HG03571 (cell line): ENCODE measurements at regions not wholly inside any gene's neighbourhood (a gene's known extent, or its start where the extent isn't known, plus 50 kb on each side); places are given as distances from the start of the nearest gene placed in this dataset.
"Not testable (repeated sequence)": the region's sequence is repeated elsewhere in the genome, so short reads cannot be mapped to it uniquely, and the experiment has no call there.

ENCODE experiments used
- ATAC-seq: cut with Tn5 transposase; IDR thresholded peaks from one replicate; pipeline ENCODE4 v1.9.1; 2021; ENCODE audit not compliant: unreplicated experiment

DNA sequence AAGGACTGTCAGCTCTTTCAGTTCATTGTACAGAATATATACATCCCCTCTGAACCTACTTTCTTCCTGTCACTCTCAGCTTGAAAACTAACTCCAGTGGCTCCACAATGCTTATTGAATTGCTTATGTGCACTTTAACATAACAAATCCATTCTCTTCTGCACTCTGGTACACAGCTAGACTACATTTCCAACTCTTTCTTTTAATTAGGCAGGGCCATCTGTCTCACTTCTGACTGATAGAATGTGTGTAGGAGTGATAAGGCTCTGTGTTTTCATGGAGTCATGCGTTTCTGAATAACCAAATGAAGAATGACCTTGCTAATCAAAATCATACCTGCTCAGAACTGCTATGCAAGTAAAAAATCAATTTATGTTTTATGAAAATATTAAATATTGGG lies 278.5 kb upstream of the CCDC179 start:
- no peak for ATAC-seq

DNA sequence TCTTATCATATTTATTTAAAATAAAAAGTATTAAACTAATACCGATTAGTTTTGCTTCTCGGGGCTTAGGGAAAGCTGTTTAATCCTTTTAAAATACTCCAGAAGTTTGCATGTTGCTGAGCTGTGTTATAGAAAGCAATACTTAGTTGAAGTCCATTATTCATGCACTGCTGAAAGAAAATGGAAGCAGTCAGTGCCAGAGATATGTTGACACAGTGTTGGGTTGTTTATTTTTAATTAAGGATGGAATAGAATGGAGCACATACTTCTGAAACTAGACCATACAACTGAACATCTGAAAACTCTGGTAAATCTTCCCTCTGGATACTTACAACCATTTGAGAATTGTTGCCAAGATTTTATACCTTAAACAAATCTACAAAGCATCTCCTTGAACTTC lies 282.7 kb upstream of the CCDC179 start:
- ATAC-seq, result no peak

- ATAC-seq, result no peak
These were observed 291.5 kb upstream of the CCDC179 start for GRCh38 chr11:23151819-23152218.

- ATAC-seq, result no peak
These were observed 295.2 kb upstream of the CCDC179 start for GRCh38 chr11:23155503-23155902.

GRCh38 chr11:23164022-23164421 lies 303.7 kb upstream of the CCDC179 start:
- no peak for ATAC-seq

DNA sequence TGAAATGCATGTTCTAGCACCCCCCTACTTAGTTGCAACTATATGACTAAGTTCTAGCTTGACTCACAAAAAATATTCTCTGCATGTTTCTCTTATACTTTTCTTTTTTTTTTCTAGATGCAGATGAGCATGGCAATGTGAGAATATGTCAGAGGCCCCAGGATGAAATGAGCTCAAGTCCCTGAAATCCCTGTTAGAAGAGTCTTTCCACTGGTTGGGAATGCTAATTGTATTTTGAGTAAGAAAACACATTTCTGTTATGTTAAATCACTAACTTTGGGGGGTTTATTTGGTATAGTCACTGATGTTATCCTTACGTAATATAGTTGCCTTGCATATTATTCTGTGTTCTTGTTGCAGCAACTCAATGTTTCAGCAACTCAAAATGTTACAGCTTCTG lies 306.1 kb upstream of the CCDC179 start:
- ATAC-seq, result no peak

DNA sequence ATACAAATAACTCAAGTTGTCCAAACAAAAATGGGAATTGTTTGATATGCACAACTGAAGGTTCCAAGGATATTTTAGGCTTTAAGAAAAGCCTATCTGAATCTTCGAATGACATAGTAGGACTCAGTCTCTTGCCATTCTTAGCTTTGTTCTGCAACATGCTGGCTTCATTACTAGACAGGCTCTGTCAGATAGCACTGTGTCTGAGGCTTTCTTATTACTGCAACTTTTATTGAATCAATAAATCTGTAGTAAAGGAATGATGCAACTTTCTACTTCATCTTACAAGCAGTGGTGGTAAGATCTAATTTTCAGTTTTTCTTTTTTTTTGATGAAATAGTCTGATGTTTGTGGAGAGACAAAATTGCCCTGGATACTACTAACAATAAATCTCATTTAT lies 319.3 kb upstream of the CCDC179 start:
- ATAC-seq, result no peak

DNA sequence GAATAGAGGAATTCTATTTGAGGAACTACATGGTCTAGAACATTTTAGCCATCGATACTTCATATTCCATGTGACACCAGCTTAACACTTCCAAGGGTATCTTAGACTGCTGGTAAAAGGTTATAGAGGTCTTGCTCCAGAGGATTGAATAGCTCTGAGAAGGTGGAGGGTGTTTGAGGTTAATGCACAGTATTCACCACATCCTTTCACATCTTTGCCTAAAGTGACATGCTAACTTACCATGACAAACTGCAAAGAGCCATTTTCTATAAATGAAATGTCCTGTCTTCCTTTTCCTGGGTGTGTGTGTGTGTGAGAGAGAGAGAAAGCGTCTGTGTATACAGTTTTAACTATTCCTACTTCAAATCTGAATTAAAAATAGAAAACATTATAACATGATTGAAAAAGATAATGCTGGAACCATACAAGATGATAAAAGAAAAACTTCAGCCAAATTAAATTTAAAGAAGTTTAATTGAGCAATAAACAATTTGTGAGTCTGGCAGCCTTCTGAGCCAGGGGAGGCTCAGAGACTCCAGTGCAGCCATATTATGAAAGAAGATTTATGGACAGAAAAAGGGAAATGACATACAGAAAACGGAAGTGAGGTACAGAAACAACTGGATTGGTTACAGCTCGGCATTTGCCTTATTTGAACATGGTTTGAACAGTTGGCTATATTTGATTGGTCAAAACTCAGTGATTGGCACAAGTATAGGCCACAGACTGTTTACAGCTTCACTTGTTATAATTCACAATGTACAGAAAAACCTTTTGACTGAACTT lies 320.9 kb upstream of the CCDC179 start:
- no peak for ATAC-seq

GRCh38 chr11:23192256-23192655 lies 332.0 kb upstream of the CCDC179 start:
- ATAC-seq, result no peak

DNA sequence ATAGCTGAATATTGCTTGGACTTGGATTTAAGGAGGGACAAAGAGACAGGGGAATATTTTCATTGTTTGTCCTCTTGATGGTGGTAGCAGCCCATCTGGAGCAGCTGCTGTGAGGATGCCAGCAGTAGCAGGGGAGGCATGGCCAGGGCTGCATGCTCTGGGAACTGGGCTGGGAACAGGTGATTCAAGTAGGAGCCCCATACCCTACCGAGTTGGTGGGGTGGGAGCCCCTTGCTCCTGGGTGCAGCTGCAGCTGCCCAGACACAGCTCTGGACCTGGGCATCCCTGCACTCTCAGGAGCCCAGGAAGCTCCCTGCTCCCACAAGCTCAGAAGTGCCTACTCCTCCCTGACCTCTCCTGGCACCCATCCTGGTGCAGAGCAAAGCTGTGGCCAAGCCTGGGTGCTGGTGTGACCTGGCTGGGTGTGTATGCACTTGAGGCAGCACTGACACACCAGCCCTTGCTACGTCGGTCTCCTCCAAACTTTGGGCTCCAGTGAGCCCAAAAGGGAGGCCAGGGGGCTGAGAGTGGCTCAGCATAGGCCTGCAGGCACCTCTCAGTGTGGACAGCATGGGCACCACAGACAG lies 341.8 kb upstream of the CCDC179 start:
- no peak for ATAC-seq

- ATAC-seq, result no peak
These were observed 342.3 kb upstream of the CCDC179 start for GRCh38 chr11:23202611-23203010.

DNA sequence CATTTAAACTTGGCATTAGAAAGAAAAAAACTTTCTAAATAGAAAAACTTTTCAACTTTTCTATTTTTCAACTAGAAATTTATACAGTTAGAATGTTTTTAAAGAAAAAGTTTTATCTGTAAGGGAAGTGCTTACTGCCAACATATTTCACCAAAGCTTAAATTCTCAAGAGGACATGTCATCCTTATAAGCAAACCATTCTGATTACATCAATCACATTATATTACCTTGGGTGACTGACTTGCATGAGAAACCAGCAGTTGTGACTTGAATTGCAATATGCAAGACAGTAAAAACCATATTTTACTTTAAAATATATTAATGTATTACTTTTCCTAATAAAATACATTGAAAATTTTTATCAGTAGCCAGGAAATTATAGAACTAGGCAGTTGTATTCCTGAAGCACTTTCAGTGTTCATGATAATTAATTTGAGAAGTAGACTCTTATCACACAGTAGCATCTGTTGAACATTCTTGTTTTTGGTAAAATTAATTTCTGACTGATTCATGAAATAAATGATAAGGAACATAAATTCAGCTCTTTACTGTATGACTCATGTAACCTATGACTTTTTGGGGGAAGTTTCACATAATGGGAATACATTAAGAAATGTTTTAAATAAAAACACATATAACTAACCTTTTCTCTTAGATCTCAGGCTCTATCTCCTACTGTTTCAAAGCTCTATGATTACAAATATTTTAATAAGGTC lies 345.0 kb upstream of the CCDC179 start:
- ATAC-seq, result no peak

- ATAC-seq, result no peak
These were observed 346.6 kb upstream of the CCDC179 start for GRCh38 chr11:23206741-23207336.

- ATAC-seq, result no peak
These were observed 350.9 kb upstream of the CCDC179 start for GRCh38 chr11:23211221-23211620.

- no peak for ATAC-seq
These were observed 352.5 kb upstream of the CCDC179 start for GRCh38 chr11:23212807-23213206.

DNA sequence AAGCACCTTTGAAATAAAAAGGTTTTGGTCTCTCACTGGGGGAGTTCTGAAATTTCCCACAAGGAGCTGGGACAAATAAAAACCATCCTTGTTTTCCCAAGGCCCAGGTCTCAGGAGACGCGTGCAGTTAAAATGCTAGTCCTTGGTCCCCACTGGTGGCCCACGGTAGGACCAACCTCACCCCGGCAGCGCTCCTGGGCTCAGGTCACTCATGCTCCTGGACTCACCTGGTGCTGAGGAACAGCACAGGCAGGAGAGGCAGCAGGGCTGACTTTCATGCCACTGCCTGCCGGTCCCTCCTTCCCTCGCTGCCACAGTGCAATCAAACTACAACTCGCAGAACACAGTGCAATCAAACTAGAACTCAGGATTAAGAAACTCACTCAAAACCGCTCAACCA lies 356.8 kb upstream of the CCDC179 start:
- ATAC-seq, result no peak

DNA sequence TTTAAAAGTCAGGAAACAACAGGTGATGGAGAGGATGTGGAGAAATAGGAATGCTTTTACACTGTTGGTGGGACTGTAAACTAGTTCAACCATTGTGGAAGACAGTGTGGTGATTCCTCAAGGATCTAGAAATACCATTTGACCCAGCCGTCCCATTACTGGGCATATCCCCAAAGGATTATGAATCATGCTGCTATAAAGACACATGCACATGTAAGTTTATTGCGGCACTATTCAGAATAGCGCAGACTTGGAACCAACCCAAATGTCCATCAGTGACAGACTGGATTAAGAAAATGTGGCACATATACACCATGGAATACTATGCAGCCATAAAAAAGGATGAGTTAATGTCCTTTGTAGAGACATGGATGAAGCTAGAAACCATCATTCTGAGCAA lies 359.8 kb upstream of the CCDC179 start:
- not testable (repeated sequence) for ATAC-seq

GRCh38 chr11:23221366-23221765 lies 361.1 kb upstream of the CCDC179 start:
- no peak for ATAC-seq

- ATAC-seq, result no peak
These were observed 366.2 kb upstream of the CCDC179 start for GRCh38 chr11:23226331-23227077.

GRCh38 chr11:23227078-23227445 lies 366.8 kb upstream of the CCDC179 start:
- ATAC-seq, result no peak

GRCh38 chr11:23232652-23233051 lies 372.4 kb upstream of the CCDC179 start:
- no peak for ATAC-seq
